Pons (tissue), 1 donor: ENCODE measurements at regions not wholly inside any gene's neighbourhood (a gene's known extent, or its start where the extent isn't known, plus 50 kb on each side); places are given as distances from the start of the nearest gene placed in this dataset.
"Not testable (repeated sequence)": the region's sequence is repeated elsewhere in the genome, so short reads cannot be mapped to it uniquely, and the experiment has no call there.

Experiments used
- DNase-seq: peaks from one replicate; pipeline ENCODE4 v3.0.0-alpha.2; 2016; ENCODE audit warnings: low spot score

- DNase-seq: no peak
Observed at GRCh38 chr6:22208026-22208425, 88.8 kb downstream of the PRL start.

GRCh38 chr6:22214314-22214713 is 82.5 kb downstream of the PRL start:
- no peak for DNase-seq

- not testable (repeated sequence) for DNase-seq
Observed at GRCh38 chr6:22215474-22215873, 81.4 kb downstream of the PRL start.

GRCh38 chr6:22218410-22218809 is 78.4 kb downstream of the PRL start:
- no peak for DNase-seq

GRCh38 chr6:22219925-22220324 is 76.9 kb downstream of the PRL start:
- no peak for DNase-seq

DNA sequence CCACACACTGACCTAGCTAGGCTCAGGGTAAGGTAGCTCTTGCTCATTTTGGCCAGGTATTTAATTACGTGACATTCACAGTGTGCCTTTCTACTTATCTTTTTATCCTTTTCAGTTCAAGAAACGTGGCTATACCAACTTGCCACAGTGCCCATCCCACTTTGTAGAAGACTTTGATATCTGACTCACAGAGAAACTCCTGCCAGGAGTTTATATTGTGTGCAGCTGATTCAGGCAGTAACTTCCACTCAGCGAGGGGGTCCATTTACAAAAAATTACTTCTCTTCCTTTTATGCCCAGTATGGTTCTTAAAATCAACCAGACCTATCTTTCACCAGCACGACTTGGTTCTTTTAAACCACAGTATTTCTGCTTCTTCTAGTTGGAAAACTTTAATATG is 75.6 kb downstream of the PRL start:
- no peak for DNase-seq

GRCh38 chr6:22221630-22222029 is 75.2 kb downstream of the PRL start:
- DNase-seq: no peak

- no peak for DNase-seq
Observed at GRCh38 chr6:22222469-22222868, 74.4 kb downstream of the PRL start.

DNA sequence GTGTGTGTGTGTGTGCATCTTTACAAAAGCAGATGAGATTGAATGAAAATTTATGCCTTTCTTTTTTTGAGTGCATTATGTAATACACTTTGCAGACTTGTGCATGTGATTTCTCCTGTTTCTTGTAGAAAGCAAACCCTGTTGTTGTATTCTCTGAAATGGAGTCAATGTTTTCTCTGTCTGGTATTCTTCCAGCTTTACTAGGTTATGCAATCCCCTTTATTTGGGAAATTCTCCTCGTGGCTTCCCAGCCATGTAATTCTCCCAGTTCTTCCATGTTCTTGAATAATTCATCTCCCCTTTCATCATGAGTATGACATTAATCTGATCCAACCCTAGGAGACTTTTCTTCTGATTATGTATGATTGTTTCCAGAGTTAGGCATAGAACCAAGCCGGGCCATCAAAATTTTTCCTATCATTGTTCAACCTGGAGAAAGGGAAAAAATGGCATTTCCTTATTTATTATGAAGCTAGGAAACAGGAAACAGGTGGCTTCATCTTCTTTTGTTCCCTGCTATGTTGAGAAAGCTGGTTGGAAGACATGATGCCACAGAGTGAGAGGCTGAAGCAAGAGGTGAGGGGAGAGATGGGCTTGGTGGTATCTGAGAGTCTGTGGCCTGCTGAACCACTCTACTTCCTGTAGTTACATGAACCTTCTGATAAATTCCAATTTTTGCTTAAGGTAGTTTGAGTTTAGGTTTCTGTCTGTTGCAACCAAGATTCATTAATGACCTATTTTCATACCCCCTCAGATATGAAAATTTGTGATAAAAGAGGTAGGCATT is 68.8 kb downstream of the PRL start:
- no peak for DNase-seq

DNA sequence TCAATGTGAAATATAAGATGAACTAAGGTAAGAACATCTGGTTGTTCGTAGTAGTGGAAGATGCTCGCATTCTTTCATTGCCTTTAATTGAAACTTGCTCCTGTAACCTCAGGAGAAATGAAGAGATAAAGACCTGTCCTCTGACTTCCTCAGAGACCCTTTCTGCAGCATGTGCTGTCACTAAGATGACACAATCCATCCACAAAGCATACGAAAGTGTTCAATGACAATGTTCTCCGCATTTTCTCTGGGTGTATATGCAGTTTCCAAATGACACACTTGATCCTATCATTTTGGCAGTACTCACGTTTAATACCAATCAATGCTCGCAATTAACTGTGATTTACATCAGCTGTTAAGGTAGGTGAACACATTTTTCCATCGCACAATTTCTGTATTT is 65.8 kb downstream of the PRL start:
- no peak for DNase-seq

DNA sequence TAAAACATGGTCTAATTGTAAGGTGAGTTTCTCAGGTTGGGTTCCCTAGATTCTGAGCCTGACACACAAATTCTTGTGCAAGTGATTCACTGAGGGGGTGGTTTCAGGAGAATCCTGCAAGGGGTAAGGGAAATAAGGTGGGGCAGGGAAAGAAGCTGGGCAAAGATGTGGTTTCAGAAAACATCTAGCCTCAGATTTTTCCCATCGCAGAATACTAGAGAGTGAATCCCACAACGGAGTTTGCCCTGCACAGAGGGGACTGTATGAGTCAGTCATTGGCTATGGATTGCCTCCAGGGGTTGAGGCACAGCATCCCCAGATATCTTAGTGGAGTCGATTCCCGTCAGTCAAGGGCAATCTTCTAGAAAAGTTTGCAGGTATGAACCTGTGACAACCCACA is 65.2 kb downstream of the PRL start:
- DNase-seq: no peak

GRCh38 chr6:22236626-22237414 is 60.0 kb downstream of the PRL start:
- no peak for DNase-seq
